ENCODE measurements at regions not wholly inside any gene's neighbourhood (a gene's known extent, or its start where the extent isn't known, plus 50 kb on each side); places are given as distances from the start of the nearest gene placed in this dataset.

GRCh38 chr9:17031546-17031945 lies 103.3 kb upstream of the CNTLN start:
- DNase-seq = no peak
- no peaks in the 10 kb centered on the region for H3K4me1 ChIP-seq
- no peaks in the 10 kb centered on the region for H3K27me3 ChIP-seq
- no peak overlapping the region for H3K4me3 ChIP-seq
- no peaks in the 10 kb centered on the region for H3K36me3 ChIP-seq
- no peak for TF ChIP-seq POLR2A (IDR thresholded peaks at IDR 0.05)
- TF ChIP-seq CTCF (IDR thresholded peaks at IDR 0.05) = no peak
- H3K27ac ChIP-seq = no peak overlapping the region
- H3K9me3 ChIP-seq = no peaks in the 10 kb centered on the region

- TF ChIP-seq CTCF (IDR thresholded peaks at IDR 0.05) = no peak
- no peak for TF ChIP-seq POLR2A (IDR thresholded peaks at IDR 0.05)
- no peak overlapping the region for H3K4me3 ChIP-seq
- no peaks in the 10 kb centered on the region for H3K27me3 ChIP-seq
- H3K36me3 ChIP-seq = no peaks in the 10 kb centered on the region
- DNase-seq = no peak
- no peaks in the 10 kb centered on the region for H3K9me3 ChIP-seq
- H3K27ac ChIP-seq = no peak overlapping the region
- no peaks in the 10 kb centered on the region for H3K4me1 ChIP-seq
Measured at GRCh38 chr9:17025281-17025680, 109.6 kb upstream of the CNTLN start.

GRCh38 chr9:17024129-17024528 lies 110.7 kb upstream of the CNTLN start:
- no peaks in the 10 kb centered on the region for H3K27me3 ChIP-seq
- H3K4me3 ChIP-seq = no peak overlapping the region
- no peaks in the 10 kb centered on the region for H3K36me3 ChIP-seq
- H3K9me3 ChIP-seq = no peaks in the 10 kb centered on the region
- no peak overlapping the region for H3K27ac ChIP-seq
- no peak for DNase-seq
- peaks cover 0 to 2% (median 0%) of the 10 kb centered on the region in 4 donors for H3K4me1 ChIP-seq
- TF ChIP-seq POLR2A (IDR thresholded peaks at IDR 0.05) = no peak
- no peak for TF ChIP-seq CTCF (IDR thresholded peaks at IDR 0.05)

- Histone ChIP-seq H3K27me3 (no peaks in the 10 kb centered on the region), H3K4me3 (no peak overlapping the region), H3K27ac (no peak overlapping the region), H3K4me1 (peaks cover 0 to 3% (median 0%) of the 10 kb centered on the region in 4 donors), H3K36me3 (no peaks in the 10 kb centered on the region), H3K9me3 (no peaks in the 10 kb centered on the region)
- TF ChIP-seq CTCF (IDR thresholded peaks at IDR 0.05) = no peak
- no peak for TF ChIP-seq POLR2A (IDR thresholded peaks at IDR 0.05)
- no peak for DNase-seq
Measured at GRCh38 chr9:17021387-17021970, 113.4 kb upstream of the CNTLN start.

GRCh38 chr9:17019398-17019797 lies 115.4 kb upstream of the CNTLN start:
- Histone ChIP-seq H3K4me3 (no peak overlapping the region), H3K4me1 (peaks cover 0 to 3% (median 0%) of the 10 kb centered on the region in 4 donors), H3K36me3 (no peaks in the 10 kb centered on the region), H3K27me3 (no peaks in the 10 kb centered on the region), H3K27ac (no peak overlapping the region), H3K9me3 (no peaks in the 10 kb centered on the region)
- DNase-seq = no peak
- no peak for TF ChIP-seq POLR2A (IDR thresholded peaks at IDR 0.05)
- TF ChIP-seq CTCF (IDR thresholded peaks at IDR 0.05) = no peak

Measured in Peyer's patch (tissue), 4 donors.